Ovary (tissue), 7 donors: ENCODE measurements at regions not wholly inside any gene's neighbourhood (a gene's known extent, or its start where the extent isn't known, plus 50 kb on each side); places are given as distances from the start of the nearest gene placed in this dataset.

Source experiments
- DNase-seq, 5 donors: peaks; one replicate each; pipeline ENCODE4 v3.0.0-alpha.2; 2019 to 2020
- H3K27ac ChIP-seq, 2 donors: fragments of 200-600 bp; one replicate each; pipeline versions ENCODE4 v1.5.1 to v1.8.0; 2019 to 2022
- H3K27me3 ChIP-seq: fragments of 200-600 bp; one replicate; pipeline ENCODE4 v1.8.0; 2022
- H3K36me3 ChIP-seq: fragments of 200-600 bp; sonication (generic); one replicate; pipeline ENCODE4 v1.5.1; 2019
- H3K4me1 ChIP-seq: one replicate; pipeline ENCODE4 v1.8.1; 2013; ENCODE audit warnings: mild to moderate bottlenecking, moderate library complexity; ENCODE audit not compliant: insufficient read depth
- H3K4me3 ChIP-seq: fragments of 200-600 bp; sonication (generic); one replicate; pipeline ENCODE4 v1.5.1; 2017
- H3K9me3 ChIP-seq, 2 donors: fragments of 200-600 bp in 1 of 2; sonication (generic) in 1 of 2; one replicate each; pipeline versions ENCODE4 v1.5.1 to v1.8.1; 2013 to 2019; ENCODE audit warnings: mild to moderate bottlenecking in 1 of 2, moderate library complexity in 1 of 2
- CTCF ChIP-seq, 3 donors: fragments of 450-650 bp in 2 of 3; fragments of 200-600 bp in 1 of 3; IDR thresholded peaks; one replicate each; pipeline versions ENCODE4 v1.5.1 to v1.8.0; 2016 to 2022; ENCODE audit warnings: antibody characterized with exemption in 3 of 3, mild to moderate bottlenecking in 1 of 3
- EP300 ChIP-seq: sonication (generic); formaldehyde crosslinking; IDR thresholded peaks from one replicate; pipeline ENCODE4 v1.6.1; 2017; ENCODE audit warnings: antibody characterized with exemption
- POLR2A ChIP-seq: fragments of 450-650 bp; IDR thresholded peaks from one replicate; pipeline ENCODE4 v1.6.1; 2017; ENCODE audit warnings: antibody characterized with exemption, mild to moderate bottlenecking, moderate library complexity
- WGBS, 3 donors: extraction: QIAGEN DNeasy Blood & Tissue Kit in 1 of 3; methylation state at CpG; one replicate each; pipeline versions ENCODE4 v1.1.5 to v1.1.7; 2013 to 2017; 5-methylcytosine and 5-hydroxymethylcytosine counted together
- intact Hi-C, 4 donors: fragments of 100-400 bp; cut with DNase I; formaldehyde crosslinking; loops; one replicate each; pipeline versions ENCODE4 v1.11.0 to v1.15.1; 2022 to 2023
- donor health status: DM: no; HTN: no; CAD: no; lungs with moderate emphysema.
- donor health status: DM: no; HTN: no; CAD: no.
- donor health status: Bipolar disorder and iron deficiency.
- donor health status: DM: no; HTN: no; CAD: no.
- donor health status: DM: yes; HTN: yes; CAD: no.

- intact Hi-C loops = no loop called here
- H3K9me3 ChIP-seq = no peaks in the 10 kb centered on the region
- no peak for TF ChIP-seq POLR2A
- no peak for TF ChIP-seq CTCF (IDR thresholded peaks at IDR 0.05)
- TF ChIP-seq EP300 = no peak
- no peaks in the 10 kb centered on the region for H3K36me3 ChIP-seq
- H3K27me3 ChIP-seq = no peaks in the 10 kb centered on the region
- H3K4me3 ChIP-seq = no peak overlapping the region
- DNase-seq = no peak
- H3K4me1 ChIP-seq = no peaks in the 10 kb centered on the region
- no peak overlapping the region for H3K27ac ChIP-seq
Observed at GRCh38 chr11:57047610-57048009, 58.9 kb downstream of the OR5AK2 start.

GRCh38 chr11:57049749-57050148, 61.0 kb downstream of the OR5AK2 start:
- no peaks in the 10 kb centered on the region for H3K36me3 ChIP-seq
- H3K4me1 ChIP-seq = no peaks in the 10 kb centered on the region
- H3K9me3 ChIP-seq = no peaks in the 10 kb centered on the region
- intact Hi-C loops = no loop called here
- no peak for TF ChIP-seq EP300
- TF ChIP-seq CTCF (IDR thresholded peaks at IDR 0.05) = no peak
- no peak for TF ChIP-seq POLR2A
- no peak overlapping the region for H3K27ac ChIP-seq
- no peaks in the 10 kb centered on the region for H3K27me3 ChIP-seq
- no peak overlapping the region for H3K4me3 ChIP-seq
- DNase-seq = no peak
- 77 to 85% (median 84%) methylated on average over 4 of the region's 4 CpGs for WGBS, 3 donors

GRCh38 chr11:57054817-57055216, 66.1 kb downstream of the OR5AK2 start:
- intact Hi-C loops = no loop called here
- TF ChIP-seq POLR2A = no peak
- no peak for TF ChIP-seq EP300
- TF ChIP-seq CTCF (IDR thresholded peaks at IDR 0.05) = no peak
- no peaks in the 10 kb centered on the region for H3K36me3 ChIP-seq
- no peaks in the 10 kb centered on the region for H3K9me3 ChIP-seq
- H3K27me3 ChIP-seq = no peaks in the 10 kb centered on the region
- no peak for DNase-seq
- no peaks in the 10 kb centered on the region for H3K4me1 ChIP-seq
- H3K4me3 ChIP-seq = no peak overlapping the region
- H3K27ac ChIP-seq = no peak overlapping the region

- 92 to 96% (median 94%) methylated on average over 2 of the region's 2 CpGs for WGBS, 3 donors
- H3K27ac ChIP-seq = no peak overlapping the region
- intact Hi-C loops = no loop called here
- H3K4me3 ChIP-seq = no peak overlapping the region
- no peak for DNase-seq
- H3K4me1 ChIP-seq = no peaks in the 10 kb centered on the region
- no peaks in the 10 kb centered on the region for H3K27me3 ChIP-seq
- H3K36me3 ChIP-seq = no peaks in the 10 kb centered on the region
- TF ChIP-seq CTCF (IDR thresholded peaks at IDR 0.05) (no peak), EP300 (no peak), POLR2A (no peak)
- H3K9me3 ChIP-seq = no peaks in the 10 kb centered on the region
Observed at GRCh38 chr11:57055744-57056143, 67.0 kb downstream of the OR5AK2 start.

- H3K27me3 ChIP-seq = no peaks in the 10 kb centered on the region
- no peak overlapping the region for H3K27ac ChIP-seq
- H3K4me1 ChIP-seq = no peaks in the 10 kb centered on the region
- 64 to 69% (median 65%) methylated on average over 3 of the region's 3 CpGs for WGBS, 3 donors
- TF ChIP-seq EP300 (no peak), POLR2A (no peak)
- H3K4me3 ChIP-seq = no peak overlapping the region
- intact Hi-C loops = no loop called here
- H3K36me3 ChIP-seq = no peaks in the 10 kb centered on the region
- no peak for DNase-seq
- H3K9me3 ChIP-seq = no peaks in the 10 kb centered on the region
Observed at GRCh38 chr11:57056735-57057134, 68.0 kb downstream of the OR5AK2 start.
